ENCODE measurements at regions not wholly inside any gene's neighbourhood (a gene's known extent, or its start where the extent isn't known, plus 50 kb on each side); places are given as distances from the start of the nearest gene placed in this dataset.

DNA sequence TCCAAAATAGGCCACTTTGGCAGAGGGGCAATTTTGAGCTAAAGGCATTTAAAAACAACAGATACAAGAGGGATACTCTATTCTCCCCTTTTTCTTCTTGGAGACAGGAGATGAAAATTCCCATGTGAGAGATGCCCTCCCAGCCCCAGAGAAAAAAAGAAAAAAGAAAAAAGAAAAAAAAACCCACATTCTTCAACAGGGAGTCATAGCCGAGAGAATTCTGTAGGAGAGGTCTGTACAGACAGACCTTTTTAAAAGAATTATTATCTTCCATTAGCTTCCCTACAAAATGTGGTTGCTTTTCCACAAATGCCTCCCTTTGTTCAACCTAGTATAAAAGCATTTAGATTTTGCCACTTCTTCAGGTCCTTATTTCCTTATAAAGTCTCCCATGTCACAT lies 89.9 kb downstream of the SPCS3 start:
- no peak overlapping the region for H3K23ac ChIP-seq (ENCODE audit: low read length)
- no peaks in the 10 kb centered on the region for H3K36me3 ChIP-seq (ENCODE audit: control insufficient read depth in 1 of 2, insufficient read depth in 2 of 2, low read length in 2 of 2)
- H3K9ac ChIP-seq (ENCODE audit: low read length), result no peak overlapping the region
- H3K9me3 ChIP-seq (ENCODE audit: insufficient read depth, low read depth, low read length), result no peaks in the 10 kb centered on the region
- no peak overlapping the region for H3K14ac ChIP-seq (ENCODE audit: low read length)
- no peaks in the 10 kb centered on the region for H3K4me1 ChIP-seq (ENCODE audit: control insufficient read depth in 1 of 2, insufficient read depth in 2 of 2, low read length in 2 of 2)
- no peaks in the 10 kb centered on the region for H3K79me1 ChIP-seq (ENCODE audit: low read length)
- H3K27ac ChIP-seq (ENCODE audit: low read depth, low read length), result no peak overlapping the region
- H2BK5ac ChIP-seq (ENCODE audit: low read depth, low read length, poor library complexity), result no peak overlapping the region
- H4K12ac ChIP-seq (ENCODE audit: low read depth, low read length), result no peak overlapping the region
- no peak overlapping the region for H3K4ac ChIP-seq (ENCODE audit: low read depth, low read length)
- no peak overlapping the region for H2AK5ac ChIP-seq (ENCODE audit: low read length)
- no peaks in the 10 kb centered on the region for H3K79me2 ChIP-seq (ENCODE audit: control insufficient read depth, insufficient read depth, low read length, poor library complexity)
- H3K18ac ChIP-seq (ENCODE audit: low read length), result no peak overlapping the region
- H2AFZ ChIP-seq (ENCODE audit: insufficient read depth, low read length, poor library complexity), result no peak overlapping the region
- H2BK12ac ChIP-seq (ENCODE audit: low read length), result no peak overlapping the region
- H3K27me3 ChIP-seq (ENCODE audit: insufficient read depth, low read length), result no peaks in the 10 kb centered on the region
- no peak overlapping the region for H3K4me3 ChIP-seq (ENCODE audit: low read depth, low read length)
- H2BK120ac ChIP-seq (ENCODE audit: insufficient read depth, low read length, poor library complexity), result no peak overlapping the region
- H4K91ac ChIP-seq (ENCODE audit: low read depth, low read length), result no peak overlapping the region
- H3K4me2 ChIP-seq (ENCODE audit: low read length), result no peak overlapping the region
- WGBS (ENCODE audit: extremely low coverage, insufficient coverage, insufficient read length), result no CpG with 5 or more reads among the region's 1 CpG
- no peak for DNase-seq
- H4K8ac ChIP-seq (ENCODE audit: low read depth, low read length), result no peak overlapping the region

- Histone ChIP-seq H3K9ac (ENCODE audit: low read length) (no peak overlapping the region), H2BK120ac (ENCODE audit: insufficient read depth, low read length, poor library complexity) (no peak overlapping the region), H4K12ac (ENCODE audit: low read depth, low read length) (no peak overlapping the region), H3K4me2 (ENCODE audit: low read length) (no peak overlapping the region), H2BK12ac (ENCODE audit: low read length) (no peak overlapping the region), H3K27me3 (ENCODE audit: insufficient read depth, low read length) (no peaks in the 10 kb centered on the region), H3K9me3 (ENCODE audit: insufficient read depth, low read depth, low read length) (no peaks in the 10 kb centered on the region), H3K18ac (ENCODE audit: low read length) (no peak overlapping the region), H2AFZ (ENCODE audit: insufficient read depth, low read length, poor library complexity) (no peak overlapping the region), H3K14ac (ENCODE audit: low read length) (no peak overlapping the region), H2AK5ac (ENCODE audit: low read length) (no peak overlapping the region), H3K79me2 (ENCODE audit: control insufficient read depth, insufficient read depth, low read length, poor library complexity) (no peaks in the 10 kb centered on the region), H3K4me3 (ENCODE audit: low read depth, low read length) (no peak overlapping the region), H3K4me1 (ENCODE audit: control insufficient read depth in 1 of 2, insufficient read depth in 2 of 2, low read length in 2 of 2) (no peaks in the 10 kb centered on the region), H3K23ac (ENCODE audit: low read length) (no peak overlapping the region), H4K91ac (ENCODE audit: low read depth, low read length) (no peak overlapping the region), H2BK5ac (ENCODE audit: low read depth, low read length, poor library complexity) (no peak overlapping the region), H3K79me1 (ENCODE audit: low read length) (no peaks in the 10 kb centered on the region), H3K36me3 (ENCODE audit: control insufficient read depth in 1 of 2, insufficient read depth in 2 of 2, low read length in 2 of 2) (no peaks in the 10 kb centered on the region), H4K8ac (ENCODE audit: low read depth, low read length) (no peak overlapping the region), H3K4ac (ENCODE audit: low read depth, low read length) (no peak overlapping the region), H3K27ac (ENCODE audit: low read depth, low read length) (no peak overlapping the region)
- no peak for DNase-seq
- WGBS (ENCODE audit: extremely low coverage, insufficient coverage, insufficient read length), result no CpG with 5 or more reads among the region's 2 CpGs
Observed at GRCh38 chr4:176413171-176413570, 93.4 kb downstream of the SPCS3 start.

- H4K12ac ChIP-seq (ENCODE audit: low read depth, low read length), result no peak overlapping the region
- no peak overlapping the region for H3K18ac ChIP-seq (ENCODE audit: low read length)
- no peak overlapping the region for H2AFZ ChIP-seq (ENCODE audit: insufficient read depth, low read length, poor library complexity)
- H4K91ac ChIP-seq (ENCODE audit: low read depth, low read length), result no peak overlapping the region
- no peak overlapping the region for H2AK5ac ChIP-seq (ENCODE audit: low read length)
- peaks cover 0 to 2% of the 10 kb centered on the region in 2 experiments for H3K4me1 ChIP-seq (ENCODE audit: control insufficient read depth in 1 of 2, insufficient read depth in 2 of 2, low read length in 2 of 2)
- H2BK120ac ChIP-seq (ENCODE audit: insufficient read depth, low read length, poor library complexity), result no peak overlapping the region
- H3K36me3 ChIP-seq (ENCODE audit: control insufficient read depth in 1 of 2, insufficient read depth in 2 of 2, low read length in 2 of 2), result no peaks in the 10 kb centered on the region
- no peak overlapping the region for H4K8ac ChIP-seq (ENCODE audit: low read depth, low read length)
- no peak overlapping the region for H3K14ac ChIP-seq (ENCODE audit: low read length)
- no peak overlapping the region for H2BK5ac ChIP-seq (ENCODE audit: low read depth, low read length, poor library complexity)
- H3K79me2 ChIP-seq (ENCODE audit: control insufficient read depth, insufficient read depth, low read length, poor library complexity), result no peaks in the 10 kb centered on the region
- WGBS (ENCODE audit: extremely low coverage, insufficient coverage, insufficient read length), result no CpG with 5 or more reads among the region's 1 CpG
- H3K23ac ChIP-seq (ENCODE audit: low read length), result no peak overlapping the region
- no peak overlapping the region for H3K4ac ChIP-seq (ENCODE audit: low read depth, low read length)
- H3K9me3 ChIP-seq (ENCODE audit: insufficient read depth, low read depth, low read length), result no peaks in the 10 kb centered on the region
- no peaks in the 10 kb centered on the region for H3K27me3 ChIP-seq (ENCODE audit: insufficient read depth, low read length)
- no peak overlapping the region for H3K4me3 ChIP-seq (ENCODE audit: low read depth, low read length)
- H3K4me2 ChIP-seq (ENCODE audit: low read length), result no peak overlapping the region
- H3K27ac ChIP-seq (ENCODE audit: low read depth, low read length), result no peak overlapping the region
- no peak overlapping the region for H3K9ac ChIP-seq (ENCODE audit: low read length)
- no peak for DNase-seq
- H3K79me1 ChIP-seq (ENCODE audit: low read length), result no peaks in the 10 kb centered on the region
- H2BK12ac ChIP-seq (ENCODE audit: low read length), result no peak overlapping the region
Observed at GRCh38 chr4:176422001-176422400, 102.2 kb downstream of the SPCS3 start.

- no peak overlapping the region for H2BK12ac ChIP-seq (ENCODE audit: low read length)
- no peak overlapping the region for H3K4me3 ChIP-seq (ENCODE audit: low read depth, low read length)
Observed at GRCh38 chr4:176422511-176422910, 102.7 kb downstream of the SPCS3 start.

More at GRCh38 chr4:176422511-176422910, 102.7 kb downstream of the SPCS3 start:
- Histone ChIP-seq H4K12ac (ENCODE audit: low read depth, low read length) (no peak overlapping the region), H3K18ac (ENCODE audit: low read length) (no peak overlapping the region), H3K14ac (ENCODE audit: low read length) (no peak overlapping the region), H3K4me1 (ENCODE audit: control insufficient read depth in 1 of 2, insufficient read depth in 2 of 2, low read length in 2 of 2) (peaks cover 0 to 2% of the 10 kb centered on the region in 2 experiments), H3K27ac (ENCODE audit: low read depth, low read length) (no peak overlapping the region), H3K9me3 (ENCODE audit: insufficient read depth, low read depth, low read length) (no peaks in the 10 kb centered on the region), H2BK120ac (ENCODE audit: insufficient read depth, low read length, poor library complexity) (no peak overlapping the region), H2AFZ (ENCODE audit: insufficient read depth, low read length, poor library complexity) (no peak overlapping the region), H3K79me2 (ENCODE audit: control insufficient read depth, insufficient read depth, low read length, poor library complexity) (no peaks in the 10 kb centered on the region), H2BK5ac (ENCODE audit: low read depth, low read length, poor library complexity) (no peak overlapping the region), H3K23ac (ENCODE audit: low read length) (no peak overlapping the region), H3K4ac (ENCODE audit: low read depth, low read length) (no peak overlapping the region), H3K27me3 (ENCODE audit: insufficient read depth, low read length) (no peaks in the 10 kb centered on the region), H3K9ac (ENCODE audit: low read length) (no peak overlapping the region), H4K91ac (ENCODE audit: low read depth, low read length) (no peak overlapping the region), H4K8ac (ENCODE audit: low read depth, low read length) (no peak overlapping the region), H2AK5ac (ENCODE audit: low read length) (no peak overlapping the region), H3K4me2 (ENCODE audit: low read length) (no peak overlapping the region), H3K79me1 (ENCODE audit: low read length) (no peaks in the 10 kb centered on the region), H3K36me3 (ENCODE audit: control insufficient read depth in 1 of 2, insufficient read depth in 2 of 2, low read length in 2 of 2) (no peaks in the 10 kb centered on the region)
- WGBS (ENCODE audit: extremely low coverage, insufficient coverage, insufficient read length), result no CpG with 5 or more reads among the region's 4 CpGs
- DNase-seq, result no peak
